GM12878 (cell line): ENCODE measurements at regions not wholly inside any gene's neighbourhood (a gene's known extent, or its start where the extent isn't known, plus 50 kb on each side); places are given as distances from the start of the nearest gene placed in this dataset.

Experiments
- ATAC-seq: fragments of 200-7000 bp; cut with Tn5 transposase; 3 replicates; pipeline ENCODE4 v1.9.1; 2020; ENCODE audit warnings: mild to moderate bottlenecking, moderate library complexity
- BruUV-seq: library from RNA; stranded (reverse); fragments of 400-500 nt; replicated peaks from 2 replicates; lab custom pipeline; 2021; lab: Mats Ljungman, UMichigan
- CTCF ChIA-PET: fragments of 300-600 bp; sonication (Branson Sonifier 250); formaldehyde crosslinking; extraction: SDS; loops from one replicate; lab custom pipeline; 2021; ENCODE audit warnings: inconsistent platforms; lab: Yijun Ruan, JAX
- POLR2A ChIA-PET: fragments of 350-600 bp; formaldehyde crosslinking; extraction: SDS; loops from one replicate; lab custom pipeline; 2021; ENCODE audit warnings: inconsistent platforms; lab: Charles Lee
- RAD21 ChIA-PET: fragments of 300-600 bp; sonication (Branson Sonifier 250); formaldehyde crosslinking; loops from one replicate; lab custom pipeline; 2023; ENCODE audit warnings: antibody characterized with exemption; ENCODE audit not compliant: unreplicated experiment; lab: Charles Lee
- SMC1A ChIA-PET: fragments of 300-600 bp; sonication (Branson Sonifier 250); formaldehyde crosslinking; loops from one replicate; lab custom pipeline; 2023; ENCODE audit not compliant: unreplicated experiment, uncharacterized antibody; lab: Charles Lee
- DNase-seq: peaks from one replicate; pipeline ENCODE4 v3.0.0-alpha.2; 2011; ENCODE audit warnings: low read depth, low spot score
- FAIRE-seq: peaks from 3 replicates; lab custom pipeline; 2011; peaks lifted over from hg19 to GRCh38; lab: Jason Lieb, UNC
- H2AFZ ChIP-seq: 2 replicates; pipeline ENCODE4 v1.6.0; 2011; ENCODE audit warnings: low read depth, low read length, control low read depth; ENCODE audit not compliant: control insufficient read depth
- H3K27ac ChIP-seq: 2 replicates; pipeline ENCODE4 v1.5.1; 2011; ENCODE audit warnings: control low read depth; ENCODE audit not compliant: control insufficient read depth, insufficient read depth
- H3K27me3 ChIP-seq, 2 experiments: replicated peaks in 1 of 2; 2 replicates each; pipeline versions ENCODE4 v1.6.0 to v1.6.1; 2011; ENCODE audit warnings: low read length in 1 of 2; ENCODE audit not compliant: control insufficient read depth in 2 of 2, insufficient read depth in 2 of 2
- H3K36me3 ChIP-seq, 2 experiments: 2 replicates each; pipeline ENCODE4 v1.5.1; 2011; ENCODE audit warnings: low read length in 1 of 2; ENCODE audit not compliant: control insufficient read depth in 2 of 2, insufficient read depth in 2 of 2
- H3K4me1 ChIP-seq: 2 replicates; pipeline ENCODE4 v1.6.1; 2011; ENCODE audit warnings: mild to moderate bottlenecking, low read length, moderate library complexity, mixed read lengths; ENCODE audit not compliant: control insufficient read depth, insufficient read depth
- H3K4me2 ChIP-seq: 2 replicates; pipeline ENCODE4 v1.6.0; 2011; ENCODE audit warnings: control low read depth; ENCODE audit not compliant: control insufficient read depth, insufficient read depth
- H3K4me3 ChIP-seq: fragments of 200-600 bp; sonication (generic); 2 replicates; pipeline ENCODE4 v1.5.1; 2016
- H3K79me2 ChIP-seq: 2 replicates; pipeline ENCODE4 v1.6.0; 2011; ENCODE audit warnings: low read length; ENCODE audit not compliant: control insufficient read depth, insufficient read depth
- H3K9ac ChIP-seq: 2 replicates; pipeline ENCODE4 v1.8.0; 2011; ENCODE audit warnings: low read length, control low read depth, mixed read lengths; ENCODE audit not compliant: control insufficient read depth, insufficient read depth
- H3K9me3 ChIP-seq: replicated peaks from 3 replicates; pipeline ENCODE4 v1.5.1; 2011; ENCODE audit warnings: mild to moderate bottlenecking, low read length; ENCODE audit not compliant: control insufficient read depth, insufficient read depth
- H4K20me1 ChIP-seq: 2 replicates; pipeline ENCODE4 v1.6.0; 2011; ENCODE audit not compliant: control insufficient read depth, insufficient read depth
- CHD1 ChIP-seq: IDR thresholded peaks from 2 replicates; pipeline ENCODE4 v1.6.1; 2012; ENCODE audit warnings: low read depth, low read length, improper control_type of control experiment
- HDAC6 ChIP-seq: fragments of 200-600 bp; sonication (generic); IDR thresholded peaks from one replicate; pipeline ENCODE4 v1.8.0; 2017; ENCODE audit warnings: antibody characterized with exemption; ENCODE audit not compliant: unreplicated experiment
- IKZF1 ChIP-seq: fragments of 450-650 bp; conservative IDR thresholded peaks from 2 replicates; pipeline ENCODE4 v1.6.1; 2017; ENCODE audit warnings: antibody characterized with exemption, mild to moderate bottlenecking
- JUNB ChIP-seq: IDR thresholded peaks from 2 replicates; pipeline ENCODE4 v1.6.1; 2016; ENCODE audit warnings: antibody characterized with exemption, mild to moderate bottlenecking
- MTA2 ChIP-seq: fragments of 450-650 bp; IDR thresholded peaks from 2 replicates; pipeline ENCODE4 v1.6.1; 2016; ENCODE audit warnings: low read depth, mild to moderate bottlenecking, moderate library complexity
- NBN ChIP-seq: fragments of 450-650 bp; IDR thresholded peaks from 2 replicates; pipeline ENCODE4 v1.6.1; 2016
- PAX8 ChIP-seq: fragments of 450-650 bp; IDR thresholded peaks from 2 replicates; pipeline ENCODE4 v1.6.1; 2017; ENCODE audit warnings: mild to moderate bottlenecking, moderate library complexity
- POLR2AphosphoS2 ChIP-seq: IDR thresholded peaks from 2 replicates; pipeline ENCODE4 v1.6.1; 2011; ENCODE audit warnings: low read depth, mild to moderate bottlenecking, low read length, improper control_type of control experiment, moderate library complexity
- SPI1 ChIP-seq: IDR thresholded peaks from 2 replicates; pipeline ENCODE4 v1.6.1; 2011; ENCODE audit warnings: low read depth, mild to moderate bottlenecking, low read length, moderate library complexity, borderline replicate concordance; ENCODE audit not compliant: insufficient read depth
- SREBF1 ChIP-seq: IDR thresholded peaks from 2 replicates; pipeline ENCODE4 v1.6.1; 2012; ENCODE audit warnings: mild to moderate bottlenecking, low read length
- WGBS: methylation state at CpG from one replicate; pipeline ENCODE4 v1.1.6; 2016; ENCODE audit warnings: low lambda C conversion rate; ENCODE audit not compliant: insufficient replicate concordance, insufficient coverage; ENCODE audit errors: missing lambda C conversion rate; 5-methylcytosine and 5-hydroxymethylcytosine counted together
- in situ Hi-C: fragments of 300-500 bp; cut with MboI; formaldehyde crosslinking; loops from 9 replicates; pipeline ENCODE4 v1.14.3; 2018; ENCODE audit warnings: mixed read lengths
- intact Hi-C: fragments of 100-400 bp; cut with micrococcal nuclease; formaldehyde crosslinking; loops from one replicate; pipeline ENCODE4 v1.14.2; 2022; ENCODE audit not compliant: unreplicated experiment
- TF ChIP-seq, protein P1 (sequence below): fragments of 450-650 bp; conservative IDR thresholded peaks from 2 replicates; pipeline ENCODE4 v1.6.1; 2017; ENCODE audit warnings: mild to moderate bottlenecking, moderate library complexity
- TF ChIP-seq, protein P2 (sequence below): IDR thresholded peaks from 2 replicates; pipeline ENCODE4 v1.6.1; 2011; ENCODE audit warnings: borderline replicate concordance, low read depth, mild to moderate bottlenecking, moderate library complexity, low read length; ENCODE audit not compliant: insufficient read depth, poor library complexity, severe bottlenecking
- TF ChIP-seq, protein P3 (sequence below): fragments of 150-350 bp; IDR thresholded peaks from 2 replicates; pipeline ENCODE4 v1.6.1; 2014; ENCODE audit warnings: mild to moderate bottlenecking, low read depth, low read length
- TF ChIP-seq, protein P4 (sequence below): fragments of 450-650 bp; IDR thresholded peaks from 2 replicates; pipeline ENCODE4 v1.6.1; 2017; ENCODE audit warnings: mild to moderate bottlenecking, low read depth, inconsistent platforms; ENCODE audit not compliant: poor library complexity, severe bottlenecking

DNA sequence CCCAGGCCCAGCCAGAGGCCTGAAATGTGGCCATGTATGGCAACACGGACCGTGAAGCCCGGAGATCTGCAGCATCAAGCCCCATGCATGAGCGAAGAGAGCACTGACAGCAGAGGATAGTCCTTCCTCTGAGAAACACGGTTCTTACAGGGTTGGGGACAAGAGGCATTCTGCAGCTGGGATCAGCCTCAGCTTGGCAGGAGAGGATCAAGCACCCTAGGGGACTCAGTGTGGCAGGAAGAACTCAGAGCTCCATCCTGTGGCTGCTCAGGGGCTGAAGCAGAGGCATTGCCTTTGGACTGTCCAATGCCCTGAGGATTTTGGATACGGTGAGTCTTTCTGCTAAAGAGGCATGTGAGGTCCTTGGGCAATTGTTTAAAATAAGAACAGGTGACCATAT is 368.7 kb downstream of the ZNF516 start (continued):
- TF ChIP-seq HDAC6 (no peak), PAX8 (no peak), NBN (no peak), CHD1 (no peak), MTA2 (no peak)
- TF ChIP-seq, protein P1, sequence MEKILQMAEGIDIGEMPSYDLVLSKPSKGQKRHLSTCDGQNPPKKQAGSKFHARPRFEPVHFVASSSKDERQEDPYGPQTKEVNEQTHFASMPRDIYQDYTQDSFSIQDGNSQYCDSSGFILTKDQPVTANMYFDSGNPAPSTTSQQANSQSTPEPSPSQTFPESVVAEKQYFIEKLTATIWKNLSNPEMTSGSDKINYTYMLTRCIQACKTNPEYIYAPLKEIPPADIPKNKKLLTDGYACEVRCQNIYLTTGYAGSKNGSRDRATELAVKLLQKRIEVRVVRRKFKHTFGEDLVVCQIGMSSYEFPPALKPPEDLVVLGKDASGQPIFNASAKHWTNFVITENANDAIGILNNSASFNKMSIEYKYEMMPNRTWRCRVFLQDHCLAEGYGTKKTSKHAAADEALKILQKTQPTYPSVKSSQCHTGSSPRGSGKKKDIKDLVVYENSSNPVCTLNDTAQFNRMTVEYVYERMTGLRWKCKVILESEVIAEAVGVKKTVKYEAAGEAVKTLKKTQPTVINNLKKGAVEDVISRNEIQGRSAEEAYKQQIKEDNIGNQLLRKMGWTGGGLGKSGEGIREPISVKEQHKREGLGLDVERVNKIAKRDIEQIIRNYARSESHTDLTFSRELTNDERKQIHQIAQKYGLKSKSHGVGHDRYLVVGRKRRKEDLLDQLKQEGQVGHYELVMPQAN: no peak
- TF ChIP-seq, protein P2, sequence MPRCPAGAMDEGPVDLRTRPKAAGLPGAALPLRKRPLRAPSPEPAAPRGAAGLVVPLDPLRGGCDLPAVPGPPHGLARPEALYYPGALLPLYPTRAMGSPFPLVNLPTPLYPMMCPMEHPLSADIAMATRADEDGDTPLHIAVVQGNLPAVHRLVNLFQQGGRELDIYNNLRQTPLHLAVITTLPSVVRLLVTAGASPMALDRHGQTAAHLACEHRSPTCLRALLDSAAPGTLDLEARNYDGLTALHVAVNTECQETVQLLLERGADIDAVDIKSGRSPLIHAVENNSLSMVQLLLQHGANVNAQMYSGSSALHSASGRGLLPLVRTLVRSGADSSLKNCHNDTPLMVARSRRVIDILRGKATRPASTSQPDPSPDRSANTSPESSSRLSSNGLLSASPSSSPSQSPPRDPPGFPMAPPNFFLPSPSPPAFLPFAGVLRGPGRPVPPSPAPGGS: no peak
- TF ChIP-seq, protein P3, sequence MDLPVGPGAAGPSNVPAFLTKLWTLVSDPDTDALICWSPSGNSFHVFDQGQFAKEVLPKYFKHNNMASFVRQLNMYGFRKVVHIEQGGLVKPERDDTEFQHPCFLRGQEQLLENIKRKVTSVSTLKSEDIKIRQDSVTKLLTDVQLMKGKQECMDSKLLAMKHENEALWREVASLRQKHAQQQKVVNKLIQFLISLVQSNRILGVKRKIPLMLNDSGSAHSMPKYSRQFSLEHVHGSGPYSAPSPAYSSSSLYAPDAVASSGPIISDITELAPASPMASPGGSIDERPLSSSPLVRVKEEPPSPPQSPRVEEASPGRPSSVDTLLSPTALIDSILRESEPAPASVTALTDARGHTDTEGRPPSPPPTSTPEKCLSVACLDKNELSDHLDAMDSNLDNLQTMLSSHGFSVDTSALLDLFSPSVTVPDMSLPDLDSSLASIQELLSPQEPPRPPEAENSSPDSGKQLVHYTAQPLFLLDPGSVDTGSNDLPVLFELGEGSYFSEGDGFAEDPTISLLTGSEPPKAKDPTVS: no peak

DNA sequence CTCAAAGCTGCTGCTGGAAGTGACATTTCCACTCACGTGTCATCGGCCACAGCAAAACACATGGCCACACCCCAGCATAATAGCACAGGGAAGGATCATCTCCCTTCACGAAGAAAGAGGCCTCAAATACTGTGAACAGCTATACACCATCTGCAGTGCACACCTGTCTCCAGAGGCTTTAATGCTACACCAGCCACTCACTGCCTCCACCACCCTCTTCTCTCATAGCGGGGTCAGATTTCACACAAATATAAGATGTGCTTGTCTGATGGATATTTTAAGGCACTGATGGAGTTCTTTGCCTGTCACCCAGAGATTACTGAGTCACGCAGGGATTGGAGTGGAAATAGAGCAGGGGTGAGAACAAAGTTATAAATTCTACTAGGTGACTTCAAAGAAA is 374.0 kb downstream of the ZNF516 start:
- ChIA-PET CTCF (no interaction called here), SMC1A (no interaction called here), POLR2A (no interaction called here), RAD21 (no interaction called here)
- in situ Hi-C loops: no loop called here
- Histone ChIP-seq H3K36me3 (no peaks in the 10 kb centered on the region), H4K20me1 (no peaks in the 10 kb centered on the region), H2AFZ (no peak overlapping the region), H3K27me3 (no peaks in the 10 kb centered on the region), H3K4me1 (no peaks in the 10 kb centered on the region), H3K9me3 (no peaks in the 10 kb centered on the region), H3K79me2 (no peaks in the 10 kb centered on the region), H3K27ac (no peak overlapping the region), H3K4me2 (no peak overlapping the region), H3K9ac (no peak overlapping the region), H3K4me3 (no peak overlapping the region)
- WGBS: 8% methylated on average over 5 of the region's 5 CpGs
- DNase-seq: no peak
- intact Hi-C loops: no loop called here
- BruUV-seq: no TSS peak
- no peak for ATAC-seq
- FAIRE-seq: no peak
- TF ChIP-seq POLR2AphosphoS2: no peak
- TF ChIP-seq, protein P4, sequence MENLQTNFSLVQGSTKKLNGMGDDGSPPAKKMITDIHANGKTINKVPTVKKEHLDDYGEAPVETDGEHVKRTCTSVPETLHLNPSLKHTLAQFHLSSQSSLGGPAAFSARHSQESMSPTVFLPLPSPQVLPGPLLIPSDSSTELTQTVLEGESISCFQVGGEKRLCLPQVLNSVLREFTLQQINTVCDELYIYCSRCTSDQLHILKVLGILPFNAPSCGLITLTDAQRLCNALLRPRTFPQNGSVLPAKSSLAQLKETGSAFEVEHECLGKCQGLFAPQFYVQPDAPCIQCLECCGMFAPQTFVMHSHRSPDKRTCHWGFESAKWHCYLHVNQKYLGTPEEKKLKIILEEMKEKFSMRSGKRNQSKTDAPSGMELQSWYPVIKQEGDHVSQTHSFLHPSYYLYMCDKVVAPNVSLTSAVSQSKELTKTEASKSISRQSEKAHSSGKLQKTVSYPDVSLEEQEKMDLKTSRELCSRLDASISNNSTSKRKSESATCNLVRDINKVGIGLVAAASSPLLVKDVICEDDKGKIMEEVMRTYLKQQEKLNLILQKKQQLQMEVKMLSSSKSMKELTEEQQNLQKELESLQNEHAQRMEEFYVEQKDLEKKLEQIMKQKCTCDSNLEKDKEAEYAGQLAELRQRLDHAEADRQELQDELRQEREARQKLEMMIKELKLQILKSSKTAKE: no peak
- TF ChIP-seq IKZF1: no peak
- no peak for TF ChIP-seq SREBF1
- no peak for TF ChIP-seq SPI1
- no peak for TF ChIP-seq JUNB
